K562 (cell line): ENCODE measurements at regions not wholly inside any gene's neighbourhood (a gene's known extent, or its start where the extent isn't known, plus 50 kb on each side); places are given as distances from the start of the nearest gene placed in this dataset.

Source experiments
- ATAC-seq: fragments of 200-7000 bp; cut with Tn5 transposase; 3 replicates; pipeline ENCODE4 v1.9.1; 2020; ENCODE audit warnings: moderate library complexity
- BruUV-seq: library from RNA; stranded (reverse); fragments of 400-500 nt; replicated peaks from 2 replicates; lab custom pipeline; 2021; lab: Mats Ljungman, UMichigan
- CTCF ChIA-PET: fragments of 300-600 bp; formaldehyde crosslinking; extraction: SDS; loops from one replicate; lab custom pipeline; 2021; ENCODE audit warnings: low intra/inter-chr PET ratio; lab: Yijun Ruan, JAX
- POLR2A ChIA-PET: fragments of 300-600, 350-650 bp; sonication (Branson Sonifier 250); formaldehyde crosslinking; extraction: SDS; loops from one replicate; lab custom pipeline; 2021; ENCODE audit warnings: antibody characterized with exemption, inconsistent platforms; lab: Yijun Ruan, JAX
- DNase-seq, 4 experiments: peaks; one replicate each; pipeline versions ENCODE4 v3.0.0 to v3.0.0-alpha.2; 2011 to 2018; ENCODE audit warnings: low spot score in 3 of 4, mixed read lengths in 3 of 4; ENCODE audit errors: extremely low read depth in 1 of 4
- FAIRE-seq: peaks from 2 replicates; lab custom pipeline; 2011; peaks lifted over from hg19 to GRCh38; lab: Jason Lieb, UNC
- H2AFZ ChIP-seq: 2 replicates; pipeline ENCODE4 v1.6.0; 2011; ENCODE audit warnings: low read depth, low read length, control low read depth, inconsistent platforms
- H3K27ac ChIP-seq: fragments of 200-600 bp; 3 replicates; pipeline ENCODE4 v1.8.0; 2011; ENCODE audit warnings: low read depth, mild to moderate bottlenecking, control low read depth, inconsistent platforms, low read length, moderate library complexity, mixed read lengths; ENCODE audit errors: extremely low read depth
- H3K27me3 ChIP-seq, 2 experiments: fragments of 300-600 bp in 1 of 2; 2 replicates in 1 of 2; 3 replicates in 1 of 2; pipeline versions ENCODE4 v1.6.0 to v1.8.0; 2011; ENCODE audit warnings: inconsistent platforms in 2 of 2, low read length in 2 of 2, mild to moderate bottlenecking in 1 of 2, mixed read lengths in 1 of 2, moderate library complexity in 1 of 2; ENCODE audit not compliant: control insufficient read depth in 2 of 2, insufficient read depth in 2 of 2
- H3K36me3 ChIP-seq: fragments of 300-600 bp; 3 replicates; pipeline ENCODE4 v1.8.0; 2011; ENCODE audit warnings: mild to moderate bottlenecking, low read length, inconsistent platforms; ENCODE audit not compliant: control insufficient read depth, insufficient read depth
- H3K4me1 ChIP-seq, 2 experiments: fragments of 200-600 bp in 1 of 2; replicated peaks in 1 of 2; 2 replicates in 1 of 2; 3 replicates in 1 of 2; pipeline versions ENCODE4 v1.5.1 to v1.8.0; 2011; ENCODE audit warnings: inconsistent platforms in 2 of 2, low read length in 2 of 2, mild to moderate bottlenecking in 1 of 2, mixed read lengths in 1 of 2, moderate library complexity in 1 of 2; ENCODE audit not compliant: control insufficient read depth in 2 of 2, insufficient read depth in 2 of 2
- H3K4me2 ChIP-seq: 2 replicates; pipeline ENCODE4 v1.6.1; 2011; ENCODE audit warnings: low read length, control low read depth, inconsistent platforms, mixed read lengths; ENCODE audit not compliant: insufficient read depth
- H3K4me3 ChIP-seq: fragments of 200-600 bp; sonication (generic), shearing (Covaris generic); 2 replicates; pipeline ENCODE4 v1.5.1; 2016; ENCODE audit warnings: control low read depth, inconsistent platforms
- H3K79me2 ChIP-seq: fragments of 200-600 bp; 3 replicates; pipeline ENCODE4 v1.8.0; 2011; ENCODE audit warnings: low read length, inconsistent platforms; ENCODE audit not compliant: control insufficient read depth, insufficient read depth
- H3K9ac ChIP-seq, 2 experiments: 2 replicates each; pipeline versions ENCODE4 v1.6.0 to v1.6.1; 2011; ENCODE audit warnings: low read depth in 2 of 2, low read length in 2 of 2, control low read depth in 1 of 2, inconsistent platforms in 1 of 2, mild to moderate bottlenecking in 1 of 2, mixed read lengths in 1 of 2; ENCODE audit not compliant: insufficient read depth in 1 of 2
- H3K9me1 ChIP-seq: one replicate; pipeline ENCODE4 v1.6.0; 2011; ENCODE audit warnings: inconsistent platforms, mild to moderate bottlenecking, low read length, moderate library complexity; ENCODE audit not compliant: control insufficient read depth, insufficient read depth
- H3K9me3 ChIP-seq: replicated peaks from 2 replicates; pipeline ENCODE4 v1.5.1; 2011; ENCODE audit warnings: low read depth, low read length, inconsistent platforms; ENCODE audit not compliant: control insufficient read depth, insufficient read depth
- H4K20me1 ChIP-seq: replicated peaks from 2 replicates; pipeline ENCODE4 v1.6.1; 2011; ENCODE audit warnings: low read length, inconsistent platforms, mixed read lengths; ENCODE audit not compliant: control insufficient read depth, insufficient read depth
- CHD2 ChIP-seq: IDR thresholded peaks from 2 replicates; pipeline ENCODE4 v1.6.1; 2011; ENCODE audit warnings: low read depth, low read length
- E2F3 ChIP-seq: fragments of 250-450 bp; sonication (Bioruptor Pico); IDR thresholded peaks from 2 replicates; pipeline ENCODE4 v1.4.0; 2020; ENCODE audit warnings: mild to moderate bottlenecking
- NR3C1 ChIP-seq: sonication (generic); formaldehyde crosslinking; IDR thresholded peaks from 2 replicates; pipeline ENCODE4 v1.8.1; 2022; ENCODE audit warnings: missing genetic modification reagents
- RHOXF2B ChIP-seq: fragments of 250-450 bp; sonication (Bioruptor Pico); conservative IDR thresholded peaks from 2 replicates; pipeline ENCODE4 v1.5.1; 2021
- WGBS: fragments of 100-300 bp; shearing (Covaris generic); methylation state at CpG from one replicate; pipeline ENCODE4 v1.1.6; 2016; ENCODE audit warnings: low coverage, mixed read lengths; ENCODE audit not compliant: insufficient coverage; ENCODE audit errors: missing lambda C conversion rate; 5-methylcytosine and 5-hydroxymethylcytosine counted together
- in situ Hi-C: fragments of 300-500 bp; cut with MboI; formaldehyde crosslinking; loops from 4 replicates; pipeline ENCODE4 v1.15.0; 2018; ENCODE audit warnings: inconsistent platforms, mixed read lengths
- intact Hi-C: fragments of 100-400 bp; cut with micrococcal nuclease; formaldehyde crosslinking; loops from 2 replicates; pipeline ENCODE4 v1.14.2; 2022
- TF ChIP-seq, protein P1 (sequence below): fragments of 250-450 bp; sonication (Bioruptor Pico); IDR thresholded peaks from 2 replicates; pipeline ENCODE4 v1.4.0; 2020; ENCODE audit warnings: mild to moderate bottlenecking, moderate library complexity
- TF ChIP-seq, protein P2 (sequence below): sonication (generic); formaldehyde crosslinking; IDR thresholded peaks from 2 replicates; pipeline ENCODE4 v1.8.1; 2022; ENCODE audit warnings: missing genetic modification reagents
- TF ChIP-seq, protein P3 (sequence below), 2 experiments: fragments of 450-650 bp; formaldehyde crosslinking in 1 of 2; IDR thresholded peaks; 2 replicates each; pipeline versions ENCODE4 v1.4.0 to v1.6.1; 2014 to 2020; ENCODE audit warnings: mild to moderate bottlenecking in 2 of 2, borderline replicate concordance in 1 of 2, low read depth in 1 of 2

DNA sequence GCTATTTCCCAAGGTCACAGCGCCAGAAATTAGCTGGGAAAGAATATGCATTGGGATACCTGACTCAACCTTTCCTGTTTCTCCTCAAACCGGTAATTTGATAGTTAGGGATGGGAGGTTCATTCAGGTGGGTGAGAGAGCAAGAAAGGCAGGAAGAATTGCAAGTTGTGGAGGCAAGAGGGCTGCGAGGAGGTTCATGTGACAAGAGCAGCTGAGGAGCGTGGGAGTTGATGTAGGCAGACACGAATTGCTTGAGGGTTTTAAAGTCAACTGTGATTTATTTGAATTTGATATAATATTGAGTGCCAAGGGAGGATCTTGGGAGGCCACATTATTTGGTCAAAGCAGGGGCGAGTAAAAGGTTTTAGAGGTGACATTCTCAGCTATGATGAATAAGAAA lies 329.0 kb downstream of the STIM2 start (continued):
- TF ChIP-seq E2F3 (CRISPR knock-in tag) (no peak), NR3C1 (CRISPR knock-in tag) (no peak)
- TF ChIP-seq, protein P1, sequence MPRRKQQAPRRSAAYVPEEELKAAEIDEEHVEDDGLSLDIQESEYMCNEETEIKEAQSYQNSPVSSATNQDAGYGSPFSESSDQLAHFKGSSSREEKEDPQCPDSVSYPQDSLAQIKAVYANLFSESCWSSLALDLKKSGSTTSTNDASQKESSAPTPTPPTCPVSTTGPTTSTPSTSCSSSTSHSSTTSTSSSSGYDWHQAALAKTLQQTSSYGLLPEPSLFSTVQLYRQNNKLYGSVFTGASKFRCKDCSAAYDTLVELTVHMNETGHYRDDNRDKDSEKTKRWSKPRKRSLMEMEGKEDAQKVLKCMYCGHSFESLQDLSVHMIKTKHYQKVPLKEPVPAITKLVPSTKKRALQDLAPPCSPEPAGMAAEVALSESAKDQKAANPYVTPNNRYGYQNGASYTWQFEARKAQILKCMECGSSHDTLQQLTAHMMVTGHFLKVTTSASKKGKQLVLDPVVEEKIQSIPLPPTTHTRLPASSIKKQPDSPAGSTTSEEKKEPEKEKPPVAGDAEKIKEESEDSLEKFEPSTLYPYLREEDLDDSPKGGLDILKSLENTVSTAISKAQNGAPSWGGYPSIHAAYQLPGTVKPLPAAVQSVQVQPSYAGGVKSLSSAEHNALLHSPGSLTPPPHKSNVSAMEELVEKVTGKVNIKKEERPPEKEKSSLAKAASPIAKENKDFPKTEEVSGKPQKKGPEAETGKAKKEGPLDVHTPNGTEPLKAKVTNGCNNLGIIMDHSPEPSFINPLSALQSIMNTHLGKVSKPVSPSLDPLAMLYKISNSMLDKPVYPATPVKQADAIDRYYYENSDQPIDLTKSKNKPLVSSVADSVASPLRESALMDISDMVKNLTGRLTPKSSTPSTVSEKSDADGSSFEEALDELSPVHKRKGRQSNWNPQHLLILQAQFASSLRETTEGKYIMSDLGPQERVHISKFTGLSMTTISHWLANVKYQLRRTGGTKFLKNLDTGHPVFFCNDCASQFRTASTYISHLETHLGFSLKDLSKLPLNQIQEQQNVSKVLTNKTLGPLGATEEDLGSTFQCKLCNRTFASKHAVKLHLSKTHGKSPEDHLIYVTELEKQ (CRISPR knock-in tag): no peak
- TF ChIP-seq, protein P2, sequence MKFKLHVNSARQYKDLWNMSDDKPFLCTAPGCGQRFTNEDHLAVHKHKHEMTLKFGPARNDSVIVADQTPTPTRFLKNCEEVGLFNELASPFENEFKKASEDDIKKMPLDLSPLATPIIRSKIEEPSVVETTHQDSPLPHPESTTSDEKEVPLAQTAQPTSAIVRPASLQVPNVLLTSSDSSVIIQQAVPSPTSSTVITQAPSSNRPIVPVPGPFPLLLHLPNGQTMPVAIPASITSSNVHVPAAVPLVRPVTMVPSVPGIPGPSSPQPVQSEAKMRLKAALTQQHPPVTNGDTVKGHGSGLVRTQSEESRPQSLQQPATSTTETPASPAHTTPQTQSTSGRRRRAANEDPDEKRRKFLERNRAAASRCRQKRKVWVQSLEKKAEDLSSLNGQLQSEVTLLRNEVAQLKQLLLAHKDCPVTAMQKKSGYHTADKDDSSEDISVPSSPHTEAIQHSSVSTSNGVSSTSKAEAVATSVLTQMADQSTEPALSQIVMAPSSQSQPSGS (CRISPR knock-in tag): no peak

DNA sequence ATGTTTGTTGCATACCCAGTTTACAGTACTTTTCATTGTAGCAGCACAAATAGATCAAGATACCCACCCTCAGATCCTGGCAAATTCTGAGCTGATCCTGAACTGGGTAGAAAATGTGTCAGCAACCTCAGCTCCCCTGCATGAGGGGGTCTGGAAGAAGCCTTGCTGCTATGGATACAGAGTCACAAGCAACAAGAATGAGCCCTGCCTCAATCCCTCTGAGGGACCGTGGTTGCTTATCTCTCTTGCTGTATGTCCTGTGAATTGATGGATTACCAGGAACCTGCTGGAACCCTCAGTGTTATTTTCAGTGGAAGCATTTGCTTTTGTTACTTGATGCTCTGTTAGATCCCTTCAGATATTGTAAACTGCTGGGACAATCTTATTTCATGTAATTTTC lies 331.0 kb downstream of the STIM2 start:
- Histone ChIP-seq H3K4me3 (no peak overlapping the region), H3K36me3 (no peaks in the 10 kb centered on the region), H3K27me3 (no peaks in the 10 kb centered on the region), H3K4me1 (no peaks in the 10 kb centered on the region), H3K9me3 (no peaks in the 10 kb centered on the region), H3K79me2 (no peaks in the 10 kb centered on the region), H3K4me2 (no peak overlapping the region), H2AFZ (no peak overlapping the region), H4K20me1 (no peaks in the 10 kb centered on the region), H3K9me1 (no peaks in the 10 kb centered on the region), H3K27ac (no peak overlapping the region), H3K9ac (no peak overlapping the region)
- intact Hi-C loops: no loop called here
- 0% methylated on average over 1 of the region's 1 CpG for WGBS
- FAIRE-seq: no peak
- DNase-seq: no peak
- CTCF ChIA-PET: no interaction called here
- BruUV-seq: no TSS peak
- in situ Hi-C loops: no loop called here
- POLR2A ChIA-PET: no interaction called here
- no peak for ATAC-seq
- TF ChIP-seq CHD2 (no peak), RHOXF2B (CRISPR knock-in tag) (no peak)
- TF ChIP-seq, protein P3, sequence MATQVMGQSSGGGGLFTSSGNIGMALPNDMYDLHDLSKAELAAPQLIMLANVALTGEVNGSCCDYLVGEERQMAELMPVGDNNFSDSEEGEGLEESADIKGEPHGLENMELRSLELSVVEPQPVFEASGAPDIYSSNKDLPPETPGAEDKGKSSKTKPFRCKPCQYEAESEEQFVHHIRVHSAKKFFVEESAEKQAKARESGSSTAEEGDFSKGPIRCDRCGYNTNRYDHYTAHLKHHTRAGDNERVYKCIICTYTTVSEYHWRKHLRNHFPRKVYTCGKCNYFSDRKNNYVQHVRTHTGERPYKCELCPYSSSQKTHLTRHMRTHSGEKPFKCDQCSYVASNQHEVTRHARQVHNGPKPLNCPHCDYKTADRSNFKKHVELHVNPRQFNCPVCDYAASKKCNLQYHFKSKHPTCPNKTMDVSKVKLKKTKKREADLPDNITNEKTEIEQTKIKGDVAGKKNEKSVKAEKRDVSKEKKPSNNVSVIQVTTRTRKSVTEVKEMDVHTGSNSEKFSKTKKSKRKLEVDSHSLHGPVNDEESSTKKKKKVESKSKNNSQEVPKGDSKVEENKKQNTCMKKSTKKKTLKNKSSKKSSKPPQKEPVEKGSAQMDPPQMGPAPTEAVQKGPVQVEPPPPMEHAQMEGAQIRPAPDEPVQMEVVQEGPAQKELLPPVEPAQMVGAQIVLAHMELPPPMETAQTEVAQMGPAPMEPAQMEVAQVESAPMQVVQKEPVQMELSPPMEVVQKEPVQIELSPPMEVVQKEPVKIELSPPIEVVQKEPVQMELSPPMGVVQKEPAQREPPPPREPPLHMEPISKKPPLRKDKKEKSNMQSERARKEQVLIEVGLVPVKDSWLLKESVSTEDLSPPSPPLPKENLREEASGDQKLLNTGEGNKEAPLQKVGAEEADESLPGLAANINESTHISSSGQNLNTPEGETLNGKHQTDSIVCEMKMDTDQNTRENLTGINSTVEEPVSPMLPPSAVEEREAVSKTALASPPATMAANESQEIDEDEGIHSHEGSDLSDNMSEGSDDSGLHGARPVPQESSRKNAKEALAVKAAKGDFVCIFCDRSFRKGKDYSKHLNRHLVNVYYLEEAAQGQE (IDR thresholded peaks at IDR 0.05; ENCODE audit: borderline replicate concordance): no peak
- TF ChIP-seq, protein P3 (CRISPR knock-in tag; IDR thresholded peaks at IDR 0.05; ENCODE audit: low read depth): no peak
